GM23248 (cell line): ENCODE measurements at regions not wholly inside any gene's neighbourhood (a gene's known extent, or its start where the extent isn't known, plus 50 kb on each side); places are given as distances from the start of the nearest gene placed in this dataset.
"Not testable (repeated sequence)": the region's sequence is repeated elsewhere in the genome, so short reads cannot be mapped to it uniquely, and the experiment has no call there.

Experiments used
- DNase-seq: peaks from one replicate; pipeline ENCODE4 v3.0.0-alpha.2; 2015
- H2AFZ ChIP-seq: fragments of 200-600 bp; sonication (generic); 2 replicates; pipeline ENCODE4 v1.6.1; 2016; ENCODE audit warnings: antibody characterized with exemption
- H3F3A ChIP-seq: fragments of 200-600 bp; sonication (generic); 2 replicates; pipeline ENCODE4 v1.6.1; 2016; ENCODE audit warnings: mild to moderate bottlenecking, antibody characterized with exemption, mixed run types; ENCODE audit not compliant: insufficient read depth
- H3K27ac ChIP-seq: fragments of 200-600 bp; sonication (generic); 2 replicates; pipeline ENCODE4 v1.5.1; 2016; ENCODE audit warnings: mild to moderate bottlenecking
- H3K27me3 ChIP-seq: fragments of 200-600 bp; sonication (generic); replicated peaks from 2 replicates; pipeline ENCODE4 v1.6.1; 2016; ENCODE audit warnings: mild to moderate bottlenecking; ENCODE audit not compliant: insufficient read depth
- H3K36me3 ChIP-seq: fragments of 200-600 bp; sonication (generic); 2 replicates; pipeline ENCODE4 v1.6.1; 2016; ENCODE audit warnings: low read depth, mild to moderate bottlenecking
- H3K4me1 ChIP-seq: fragments of 200-600 bp; sonication (generic); 2 replicates; pipeline ENCODE4 v1.6.1; 2016; ENCODE audit warnings: mild to moderate bottlenecking; ENCODE audit not compliant: insufficient read depth
- H3K4me2 ChIP-seq: fragments of 200-600 bp; sonication (generic); one replicate; pipeline ENCODE4 v1.6.1; 2016; ENCODE audit warnings: mild to moderate bottlenecking; ENCODE audit not compliant: unreplicated experiment
- H3K4me3 ChIP-seq: fragments of 200-600 bp; sonication (generic); 2 replicates; pipeline ENCODE4 v1.5.1; 2016; ENCODE audit warnings: mild to moderate bottlenecking
- H3K79me2 ChIP-seq: fragments of 200-600 bp; sonication (generic); 2 replicates; pipeline ENCODE4 v1.6.1; 2016; ENCODE audit warnings: mild to moderate bottlenecking; ENCODE audit not compliant: insufficient read depth
- H3K9ac ChIP-seq: fragments of 200-600 bp; sonication (generic); 2 replicates; pipeline ENCODE4 v1.6.1; 2016; ENCODE audit warnings: mild to moderate bottlenecking
- H3K9me2 ChIP-seq: fragments of 200-600 bp; sonication (generic); 2 replicates; pipeline ENCODE4 v1.6.1; 2016; ENCODE audit warnings: mixed run types, mild to moderate bottlenecking, moderate library complexity; ENCODE audit not compliant: insufficient read depth
- H3K9me3 ChIP-seq: fragments of 200-600 bp; sonication (generic); one replicate; pipeline ENCODE4 v1.6.1; 2017; ENCODE audit warnings: low read depth
- H4K20me1 ChIP-seq: fragments of 200-600 bp; sonication (generic); 2 replicates; pipeline ENCODE4 v1.6.0; 2016; ENCODE audit not compliant: insufficient read depth
- EZH2 ChIP-seq: fragments of 200-600 bp; sonication (generic); IDR thresholded peaks from 2 replicates; pipeline ENCODE4 v1.6.1; 2018; ENCODE audit warnings: antibody characterized with exemption, mild to moderate bottlenecking; ENCODE audit not compliant: insufficient read depth, poor library complexity, severe bottlenecking
- EZH2phosphoT487 ChIP-seq: fragments of 200-600 bp; sonication (generic); IDR thresholded peaks from 2 replicates; pipeline ENCODE4 v1.6.1; 2018; ENCODE audit warnings: antibody characterized with exemption, moderate library complexity, mild to moderate bottlenecking, low read depth; ENCODE audit not compliant: insufficient read depth
- WGBS, 2 experiments: methylation state at CpG; one replicate each; pipeline ENCODE4 v1.1.6; 2015 to 2017; ENCODE audit warnings: low lambda C conversion rate in 2 of 2, low coverage in 1 of 2; ENCODE audit errors: missing lambda C conversion rate in 2 of 2; 5-methylcytosine and 5-hydroxymethylcytosine counted together
- in situ Hi-C: fragments of 300-500 bp; cut with MboI; formaldehyde crosslinking; loops from 2 replicates; pipeline ENCODE4 v1.15.0; 2020

DNA sequence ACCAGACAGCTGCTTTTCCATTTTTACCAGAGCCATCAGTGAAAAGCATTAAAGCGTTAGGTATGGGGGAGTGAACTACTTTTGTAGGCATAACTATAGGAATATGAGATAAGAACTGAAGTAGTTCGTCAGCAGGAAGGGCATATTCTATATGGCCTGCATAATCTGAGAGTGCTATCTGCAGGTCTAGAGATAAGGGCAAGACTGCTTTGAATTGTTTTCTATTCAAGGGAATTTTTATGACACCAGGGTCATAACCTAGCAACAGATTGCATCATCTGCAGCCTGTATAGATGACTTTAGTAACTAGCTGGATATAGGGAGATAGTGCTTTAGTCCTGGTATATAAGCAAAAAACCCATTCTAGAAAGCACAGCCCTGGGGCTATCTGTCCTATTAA lies 437.3 kb upstream of the HTR1E start:
- Histone ChIP-seq H3K9ac (no peak overlapping the region), H3K79me2 (no peaks in the 10 kb centered on the region), H3K4me2 (no peak overlapping the region), H3K4me3 (no peak overlapping the region), H3K9me3 (no peaks in the 10 kb centered on the region), H3K36me3 (no peaks in the 10 kb centered on the region), H3K4me1 (no peaks in the 10 kb centered on the region), H3K9me2 (no peaks in the 10 kb centered on the region), H4K20me1 (no peaks in the 10 kb centered on the region), H3K27ac (no peak overlapping the region), H3F3A (no peaks in the 10 kb centered on the region), H3K27me3 (no peaks in the 10 kb centered on the region), H2AFZ (no peak overlapping the region)
- WGBS, 2 experiments: 38 to 41% methylated on average over 2 of the region's 2 CpGs
- in situ Hi-C loops: no loop called here
- no peak for DNase-seq
- no peak for TF ChIP-seq EZH2
- TF ChIP-seq EZH2phosphoT487: no peak

DNA sequence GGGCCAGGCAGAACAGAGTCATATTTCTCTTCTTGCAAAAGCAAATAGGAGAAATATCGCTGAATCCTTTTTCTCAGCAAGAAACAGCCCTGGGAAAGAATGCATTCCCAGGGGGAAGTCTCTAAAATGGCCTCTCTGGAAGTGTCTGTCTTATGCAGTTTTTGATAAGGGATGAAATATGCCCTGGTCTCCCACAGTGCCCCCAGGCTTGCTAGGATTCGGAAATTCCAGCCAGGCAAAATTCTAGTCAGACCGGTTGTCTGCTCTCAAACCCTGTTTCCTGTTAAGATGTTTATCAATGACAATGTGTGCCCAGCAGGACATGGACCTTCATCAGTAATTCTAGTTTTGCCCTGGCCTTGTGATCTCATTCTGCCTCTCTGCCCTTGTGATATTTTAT lies 448.3 kb upstream of the HTR1E start:
- H3K4me3 ChIP-seq, H3K9me3 ChIP-seq, H3K27ac ChIP-seq, H3K79me2 ChIP-seq, H3F3A ChIP-seq, H4K20me1 ChIP-seq, DNase-seq, H3K4me1 ChIP-seq, H3K9ac ChIP-seq, H3K4me2 ChIP-seq, in situ Hi-C loops, H2AFZ ChIP-seq, H3K36me3 ChIP-seq, H3K27me3 ChIP-seq, H3K9me2 ChIP-seq: not testable (repeated sequence)
- 28 to 29% methylated on average over 3 of the region's 3 CpGs for WGBS, 2 experiments

DNA sequence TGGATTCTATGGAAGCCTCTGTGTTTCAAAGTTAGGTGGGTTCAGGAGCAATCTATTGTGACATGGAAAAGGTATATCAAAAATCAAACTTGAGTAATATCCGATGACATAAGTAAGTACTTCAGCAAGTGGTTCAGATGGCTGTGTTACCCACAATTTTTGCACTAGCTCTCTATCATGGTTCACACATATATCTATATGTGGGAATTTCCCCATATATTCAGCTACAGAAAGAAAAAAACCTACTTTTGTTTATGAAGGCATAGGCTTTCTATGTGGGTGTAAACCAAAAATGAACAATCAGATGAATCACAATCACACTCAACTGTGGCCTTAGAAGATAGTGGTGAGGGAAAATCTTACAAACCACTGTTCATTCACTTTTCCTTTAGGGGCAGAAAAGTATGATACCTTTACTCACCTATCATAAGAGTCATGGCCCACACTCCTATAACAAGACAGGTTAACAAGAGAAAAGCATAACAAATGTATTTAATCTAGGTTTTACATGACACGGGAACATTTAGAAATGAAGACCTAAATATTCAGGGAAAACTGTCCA lies 449.6 kb upstream of the HTR1E start:
- Histone ChIP-seq H3K4me1 (no peaks in the 10 kb centered on the region), H3F3A (no peaks in the 10 kb centered on the region), H3K9ac (no peak overlapping the region), H3K36me3 (no peaks in the 10 kb centered on the region), H3K9me2 (no peaks in the 10 kb centered on the region), H3K4me2 (no peak overlapping the region), H3K9me3 (no peaks in the 10 kb centered on the region), H3K4me3 (no peak overlapping the region), H3K79me2 (no peaks in the 10 kb centered on the region), H2AFZ (no peak overlapping the region), H3K27me3 (no peaks in the 10 kb centered on the region), H4K20me1 (no peaks in the 10 kb centered on the region), H3K27ac (no peak overlapping the region)
- TF ChIP-seq EZH2 (no peak), EZH2phosphoT487 (no peak)
- no peak for DNase-seq
- 21 to 26% methylated on average over 2 of the region's 2 CpGs for WGBS, 2 experiments
- in situ Hi-C loops: no loop called here

DNA sequence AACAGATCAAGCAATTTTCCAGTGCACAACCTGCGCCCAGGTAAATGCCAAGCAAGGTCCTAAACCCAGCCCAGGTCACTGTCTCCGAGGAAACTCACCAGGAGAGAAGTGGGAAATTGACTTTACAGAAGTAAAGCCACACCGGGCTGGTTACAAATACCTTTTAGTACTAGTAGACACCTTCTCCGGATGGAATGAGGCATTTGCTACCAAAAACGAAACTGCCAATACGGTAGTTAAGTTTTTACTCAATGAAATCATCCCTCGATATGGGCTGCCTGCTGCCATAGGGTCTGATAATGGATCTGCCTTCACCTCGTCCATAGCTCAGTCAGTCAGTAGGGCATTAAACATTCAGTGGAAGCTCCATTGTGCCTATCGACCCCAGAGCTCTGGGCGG lies 459.0 kb upstream of the HTR1E start:
- H3K4me1 ChIP-seq, H3K27me3 ChIP-seq, H3K9me2 ChIP-seq, H3K9me3 ChIP-seq, H3F3A ChIP-seq, H2AFZ ChIP-seq, in situ Hi-C loops, H4K20me1 ChIP-seq, H3K4me2 ChIP-seq, DNase-seq, H3K9ac ChIP-seq, H3K4me3 ChIP-seq, H3K79me2 ChIP-seq, H3K27ac ChIP-seq, H3K36me3 ChIP-seq: not testable (repeated sequence)
- WGBS, 2 experiments: 31 to 45% methylated on average over 10 of the region's 10 CpGs

DNA sequence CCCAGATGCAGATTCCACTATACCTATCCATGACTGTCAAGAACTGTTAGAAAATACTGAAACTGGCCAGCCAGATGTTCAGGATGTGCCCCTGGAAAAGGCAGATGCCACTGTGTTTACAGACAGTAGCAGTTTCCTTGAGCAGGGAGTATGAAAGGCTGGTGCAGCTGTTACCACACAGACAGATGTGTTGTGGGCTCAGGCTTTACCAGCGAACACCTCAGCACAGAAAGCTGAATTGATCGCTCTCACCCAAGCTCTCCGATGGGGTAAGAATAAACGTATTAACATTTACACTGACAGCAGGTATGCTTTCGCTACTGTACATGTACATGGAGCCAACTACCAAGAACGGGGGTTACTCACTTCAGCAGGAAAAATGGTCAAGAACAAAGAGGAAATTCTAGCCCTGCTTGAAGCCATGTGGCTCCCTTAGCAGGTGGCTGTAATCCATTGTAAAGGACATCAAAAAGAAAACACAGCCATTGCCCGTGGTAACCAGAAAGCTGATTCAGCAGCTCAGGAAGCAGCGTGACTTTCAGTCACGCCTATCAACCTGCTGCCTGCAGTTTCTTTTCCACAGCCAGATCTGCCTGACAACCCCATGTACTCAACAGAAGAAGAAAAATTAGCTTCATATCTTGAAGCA lies 459.7 kb upstream of the HTR1E start:
- in situ Hi-C loops: no loop called here
- DNase-seq: no peak
- Histone ChIP-seq H3K4me1 (no peaks in the 10 kb centered on the region), H3K4me3 (no peak overlapping the region), H3F3A (no peaks in the 10 kb centered on the region), H3K27ac (no peak overlapping the region), H3K9me2 (no peaks in the 10 kb centered on the region), H4K20me1 (no peaks in the 10 kb centered on the region), H2AFZ (no peak overlapping the region), H3K79me2 (no peaks in the 10 kb centered on the region), H3K9ac (no peak overlapping the region), H3K9me3 (no peaks in the 10 kb centered on the region), H3K4me2 (no peak overlapping the region), H3K27me3 (no peaks in the 10 kb centered on the region), H3K36me3 (no peaks in the 10 kb centered on the region)
- TF ChIP-seq EZH2 (no peak), EZH2phosphoT487 (no peak)
- WGBS, 2 experiments: 26 to 28% methylated on average over 9 of the region's 9 CpGs
